GM18507 (cell line): ENCODE measurements at regions not wholly inside any gene's neighbourhood (a gene's known extent, or its start where the extent isn't known, plus 50 kb on each side); places are given as distances from the start of the nearest gene placed in this dataset.
"Not testable (repeated sequence)": the region's sequence is repeated elsewhere in the genome, so short reads cannot be mapped to it uniquely, and the experiment has no call there.

ENCODE experiments used
- DNase-seq: peaks from one replicate; pipeline ENCODE4 v3.0.0; 2011; ENCODE audit warnings: low read depth; ENCODE audit not compliant: insufficient read length; ENCODE audit errors: extremely low spot score
- FAIRE-seq: peaks from 2 replicates; lab custom pipeline; 2011; peaks lifted over from hg19 to GRCh38; lab: Jason Lieb, UNC

DNA sequence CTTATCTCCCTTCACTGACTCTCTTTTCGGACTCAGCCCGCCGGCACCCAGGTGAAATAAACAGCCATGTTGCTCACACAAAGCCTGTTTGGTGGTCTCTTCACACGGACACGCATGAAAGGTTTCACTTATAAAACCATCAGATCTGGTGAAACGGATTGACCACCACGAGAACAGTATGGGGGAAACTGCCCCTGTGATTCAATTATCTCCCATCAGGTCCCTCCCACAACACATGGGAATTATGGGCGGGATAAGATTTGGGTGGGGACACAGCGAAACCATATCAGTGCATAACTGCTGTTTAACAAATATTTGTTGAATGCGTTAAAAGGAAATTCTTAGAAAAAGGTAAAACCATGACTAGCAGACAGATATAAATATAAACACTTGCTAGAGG is 464.4 kb downstream of the AJAP1 start:
- not testable (repeated sequence) for DNase-seq, FAIRE-seq

DNA sequence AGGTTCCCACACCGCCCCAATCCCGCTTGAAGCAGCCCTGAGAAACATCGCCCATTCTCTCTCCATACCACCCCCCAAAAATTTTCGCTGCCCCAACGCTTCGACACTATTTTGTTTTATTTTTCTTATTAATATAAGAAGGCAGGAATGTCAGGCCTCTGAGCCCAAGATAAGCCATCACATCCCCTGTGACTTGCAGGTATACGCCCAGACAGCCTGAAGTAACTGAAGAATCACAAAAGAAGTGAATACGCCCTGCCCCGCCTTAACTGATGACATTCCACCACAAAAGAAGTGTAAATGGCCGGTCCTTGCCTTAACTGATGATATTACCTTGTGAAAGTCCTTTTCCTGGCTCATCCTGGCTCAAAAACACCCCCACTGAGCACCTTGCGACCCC is 463.9 kb downstream of the AJAP1 start:
- DNase-seq, FAIRE-seq: not testable (repeated sequence)

DNA sequence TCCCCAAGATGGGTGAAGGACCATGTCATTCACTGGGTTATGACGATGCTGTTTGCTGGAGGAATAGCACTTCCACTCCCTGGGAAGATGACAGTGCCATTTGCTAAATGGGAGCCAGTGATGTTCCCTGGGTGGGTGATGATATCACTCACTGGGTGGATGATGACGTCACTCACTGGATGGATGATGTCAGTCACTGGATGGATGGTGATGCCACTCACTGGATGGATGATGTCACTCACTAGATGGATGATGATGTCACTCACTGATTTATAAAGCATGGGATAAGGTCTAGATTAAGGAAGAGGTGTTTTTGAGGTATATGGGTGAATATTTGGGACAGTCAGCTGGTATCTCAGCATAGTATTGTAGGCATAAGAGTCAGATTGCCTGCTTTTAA is 457.2 kb downstream of the AJAP1 start:
- FAIRE-seq, result no peak
- DNase-seq, result no peak

DNA sequence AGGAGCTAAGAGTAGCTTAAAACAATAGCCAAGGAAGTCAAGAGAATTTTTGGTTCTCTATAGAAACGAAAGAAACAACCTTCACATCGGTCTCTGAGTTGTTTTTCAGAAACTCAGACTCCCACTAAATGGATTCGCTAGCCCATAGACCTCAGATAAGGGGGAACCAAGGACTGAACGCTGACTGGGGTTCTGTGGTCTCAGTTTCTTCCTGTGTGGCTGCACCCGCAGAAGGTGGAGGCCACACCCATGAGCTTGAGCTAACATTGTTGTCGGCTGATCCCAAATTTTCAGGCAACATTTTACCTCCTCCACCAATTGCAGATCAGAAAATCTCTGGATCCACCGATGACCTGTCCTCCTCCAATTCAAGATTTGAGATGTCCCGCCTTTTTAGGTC is 456.1 kb downstream of the AJAP1 start:
- FAIRE-seq, result no peak
- no peak for DNase-seq

DNA sequence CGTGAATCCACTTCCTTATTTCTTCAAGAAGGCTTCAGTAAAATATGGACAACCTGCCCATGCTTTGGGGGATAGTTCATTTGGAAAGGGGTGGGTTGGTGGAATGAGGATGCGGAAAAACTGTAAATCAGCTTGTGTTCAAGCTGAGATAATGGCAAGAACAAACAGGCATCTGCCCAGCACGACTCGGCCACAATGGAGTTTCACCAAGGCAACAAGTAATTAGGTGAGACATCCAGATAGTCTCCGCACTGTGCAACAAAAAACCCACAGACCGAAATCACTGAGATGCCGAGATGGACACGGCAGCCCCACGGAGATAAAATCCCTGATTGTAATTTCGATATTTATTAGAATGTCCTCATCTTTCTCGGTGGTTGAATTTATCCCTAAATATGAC is 455.2 kb downstream of the AJAP1 start:
- no peak for DNase-seq

DNA sequence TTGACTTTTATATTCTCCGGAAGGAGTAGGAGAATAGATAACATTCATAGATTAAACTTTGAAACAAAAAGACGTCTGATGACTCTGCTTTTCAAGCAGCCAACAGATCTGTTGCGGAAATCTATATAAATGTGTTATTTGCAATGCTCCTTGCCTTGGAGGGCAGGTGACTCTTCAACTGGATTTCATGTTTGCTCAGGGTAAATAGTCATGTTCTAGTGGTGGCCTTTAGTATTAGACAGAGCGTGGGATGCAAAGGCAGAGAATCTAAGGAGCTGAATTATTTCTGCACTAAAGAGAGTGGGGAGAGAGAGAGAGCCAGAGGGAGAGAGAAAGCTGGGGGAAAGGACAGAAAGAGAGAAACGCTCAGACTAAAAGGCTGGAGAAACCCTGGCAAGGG is 454.3 kb downstream of the AJAP1 start:
- no peak for FAIRE-seq
- DNase-seq, result no peak

More for the DNA sequence above, 455.2 kb downstream of the AJAP1 start:
- no peak for FAIRE-seq

DNA sequence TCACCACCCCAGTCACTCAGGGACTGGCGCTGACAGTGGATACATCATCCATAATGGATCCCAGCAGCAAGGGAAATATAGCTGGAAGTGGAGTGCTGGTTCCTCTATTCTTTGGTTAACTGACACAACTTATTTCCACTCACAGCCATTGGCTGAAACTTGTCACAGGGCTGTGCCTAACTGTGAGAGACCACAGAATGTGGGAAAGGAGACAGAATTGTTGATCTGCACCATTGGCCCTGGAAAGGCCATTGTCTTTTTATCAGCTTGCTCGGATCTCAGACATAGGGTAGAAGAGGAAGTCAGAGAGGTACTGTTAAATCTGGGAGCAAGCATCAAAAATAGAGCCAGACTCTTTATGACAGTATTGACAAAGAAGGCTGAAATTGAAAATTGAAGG is 451.3 kb downstream of the AJAP1 start:
- DNase-seq (no peak), FAIRE-seq (no peak)

DNA sequence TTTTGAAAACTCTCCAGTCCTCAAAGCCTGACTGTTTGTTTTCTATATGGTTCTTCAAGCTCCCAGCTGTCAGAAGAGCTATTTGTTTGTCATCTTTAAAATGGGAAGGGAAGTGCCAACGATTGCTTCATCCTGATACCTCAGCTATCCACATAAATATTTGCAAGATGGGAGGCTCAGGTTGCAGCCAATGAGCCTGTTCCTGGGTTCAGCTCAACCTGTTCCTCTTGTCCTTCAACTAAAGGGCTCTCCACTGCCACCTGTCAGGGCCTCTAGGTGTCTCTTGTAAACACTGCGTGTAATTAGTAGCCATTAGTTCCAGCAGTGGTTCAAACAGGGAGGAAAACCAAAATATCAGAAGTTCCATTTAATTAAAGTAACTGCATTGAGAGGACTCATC is 445.1 kb downstream of the AJAP1 start:
- FAIRE-seq (no peak), DNase-seq (no peak)

DNA sequence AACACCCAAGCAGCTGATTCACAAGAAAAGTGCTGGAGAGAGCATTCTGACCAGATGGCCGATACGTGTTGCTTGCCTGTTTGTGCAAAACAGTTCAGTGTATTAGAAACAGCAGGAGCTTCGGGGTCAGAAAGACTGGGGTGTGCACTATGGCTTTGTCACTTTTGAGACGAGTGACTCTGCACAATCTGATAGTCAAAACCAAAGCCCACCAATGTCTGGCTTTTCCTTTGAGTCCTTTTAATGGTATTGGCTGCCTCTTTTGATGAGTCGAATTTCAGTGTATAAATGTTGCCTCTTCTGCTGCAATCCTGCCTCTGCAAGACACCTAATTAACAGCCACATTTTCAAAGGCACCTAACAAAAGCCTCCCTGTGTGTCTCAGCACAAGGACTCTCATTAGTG is 444.6 kb downstream of the AJAP1 start:
- DNase-seq (no peak), FAIRE-seq (no peak)

DNA sequence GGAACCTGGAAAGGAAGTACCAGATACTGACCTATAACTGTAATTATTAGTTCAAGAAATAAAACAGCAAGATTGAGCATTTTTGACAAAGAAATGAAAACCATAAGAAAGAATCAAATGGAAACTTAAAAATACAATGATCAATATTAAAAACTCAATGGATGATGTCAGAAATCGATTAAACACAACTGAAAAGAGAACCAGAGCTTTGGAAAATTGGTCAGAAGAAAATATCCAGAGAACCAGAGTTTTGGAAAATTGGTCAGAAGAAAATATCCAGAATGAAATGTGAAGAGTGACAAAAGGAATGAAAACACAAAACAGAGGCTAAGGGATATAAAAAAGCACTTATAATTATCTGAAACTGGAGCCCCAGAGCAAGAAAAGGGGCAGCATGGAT is 438.6 kb downstream of the AJAP1 start:
- no peak for FAIRE-seq
- no peak for DNase-seq

DNA sequence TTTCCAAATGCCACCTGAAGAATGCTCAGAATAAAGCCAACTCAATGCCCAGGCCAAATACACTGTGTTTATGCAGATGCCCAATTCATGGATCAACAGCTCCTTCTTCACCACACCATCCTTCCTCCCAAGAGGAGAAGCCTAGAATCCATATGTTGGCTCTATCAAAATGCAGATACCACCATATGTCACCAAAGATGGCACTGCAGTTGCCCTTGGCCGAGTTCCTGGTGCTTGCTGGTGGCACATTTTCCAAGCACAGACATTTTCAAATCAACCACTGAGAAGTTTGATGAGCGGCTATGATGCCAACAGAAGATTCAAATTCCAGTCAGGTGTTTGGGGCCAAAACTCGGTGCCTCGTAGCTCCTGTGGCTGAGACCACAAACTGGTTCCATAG is 430.3 kb downstream of the AJAP1 start:
- FAIRE-seq (no peak), DNase-seq (no peak)

DNA sequence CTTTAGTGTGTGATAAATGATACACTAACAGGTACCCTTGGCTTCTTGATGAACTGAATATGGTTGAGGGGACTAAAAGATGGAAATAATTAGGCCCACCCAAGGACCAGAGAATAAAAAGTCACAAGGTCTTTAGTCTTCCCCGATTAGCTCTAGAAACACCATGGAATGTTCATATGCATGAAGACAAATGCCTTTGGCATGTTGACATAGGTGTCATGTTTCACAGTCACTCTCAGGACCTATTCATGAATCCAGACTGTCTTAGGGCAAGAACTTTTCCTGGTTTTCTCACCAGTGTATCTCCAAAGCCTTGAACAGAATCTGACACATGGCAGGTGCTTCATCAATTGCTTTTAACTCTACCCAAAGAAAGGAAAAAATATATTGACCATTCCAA is 412.8 kb downstream of the AJAP1 start:
- DNase-seq, result no peak
- no peak for FAIRE-seq

DNA sequence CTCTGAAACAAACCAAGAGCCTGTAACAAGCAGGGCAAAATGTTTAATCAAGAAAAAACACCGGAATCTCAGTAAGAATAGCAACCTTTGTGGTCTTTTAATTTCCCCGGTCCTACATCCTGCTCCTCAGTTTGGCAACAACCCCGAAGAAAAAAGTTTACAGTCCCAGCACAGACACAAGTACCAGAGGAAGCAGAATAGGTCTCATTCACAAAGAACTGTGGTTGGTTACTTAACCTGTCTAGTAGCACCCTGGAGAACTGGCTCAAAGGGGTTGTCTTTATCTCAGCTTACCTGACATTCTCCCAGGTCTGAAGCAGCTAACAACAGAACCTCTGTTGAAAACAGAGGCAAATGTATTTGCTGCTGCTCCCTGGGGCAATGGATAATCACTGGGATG is 399.3 kb downstream of the AJAP1 start:
- no peak for FAIRE-seq

DNA sequence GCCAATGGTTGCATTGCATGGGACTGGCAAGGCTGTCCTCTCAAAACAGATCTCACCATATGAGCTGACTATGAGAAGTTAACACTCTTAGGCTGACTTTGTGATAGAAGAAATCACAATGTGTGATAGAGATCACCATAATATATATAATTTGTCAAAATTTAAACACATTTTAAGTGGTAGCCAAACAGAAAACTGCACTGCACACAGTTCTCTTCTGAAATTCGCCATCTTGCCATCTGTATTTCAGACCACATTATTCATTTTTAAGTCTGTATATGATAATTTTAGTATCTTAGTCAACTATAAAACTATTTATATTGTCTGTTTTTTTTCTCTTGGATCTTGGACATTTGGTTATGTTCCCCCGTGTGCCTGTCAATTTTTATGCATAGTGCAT is 374.7 kb downstream of the AJAP1 start:
- DNase-seq (no peak), FAIRE-seq (no peak)

More for the DNA sequence above, 399.3 kb downstream of the AJAP1 start:
- no peak for DNase-seq

DNA sequence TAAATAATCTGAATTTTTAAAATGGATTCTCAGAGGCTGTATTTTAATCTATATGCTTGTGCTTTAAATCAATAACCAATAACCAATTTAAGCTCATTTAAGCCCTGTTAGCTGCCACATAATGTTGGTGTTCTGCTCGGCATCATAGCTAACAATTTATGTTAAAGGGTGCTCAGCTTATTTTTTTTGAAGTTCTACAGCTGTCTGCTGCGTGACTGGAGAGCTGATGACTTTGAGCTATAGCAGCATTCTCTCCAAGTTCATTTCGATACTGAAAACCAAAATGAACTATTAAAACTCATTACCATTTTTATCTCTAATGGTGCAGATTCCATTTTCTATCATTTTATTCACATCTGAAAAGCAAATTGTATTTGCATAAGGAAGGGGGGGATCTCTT is 357.8 kb downstream of the AJAP1 start:
- no peak for FAIRE-seq
- DNase-seq, result no peak

DNA sequence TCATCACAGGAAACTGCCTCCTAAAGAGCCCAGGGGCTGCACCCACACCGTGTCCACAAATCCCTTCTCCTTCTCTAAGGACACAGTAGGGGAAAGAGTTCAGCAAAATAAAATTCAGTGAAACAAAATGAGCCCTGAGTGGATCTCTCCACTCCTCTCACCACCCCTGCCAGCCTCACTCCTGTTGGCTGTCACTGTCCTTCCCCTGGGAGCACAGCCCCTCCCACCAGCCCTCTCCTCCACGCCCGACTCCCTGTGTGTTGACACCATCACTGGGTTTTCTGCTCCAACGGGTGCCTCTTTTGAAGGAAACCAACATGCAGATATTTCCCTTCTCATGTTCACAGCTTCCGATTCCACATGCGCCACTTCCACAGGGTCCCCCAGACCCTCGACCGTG is 356.2 kb downstream of the AJAP1 start:
- FAIRE-seq (no peak), DNase-seq (no peak)

DNA sequence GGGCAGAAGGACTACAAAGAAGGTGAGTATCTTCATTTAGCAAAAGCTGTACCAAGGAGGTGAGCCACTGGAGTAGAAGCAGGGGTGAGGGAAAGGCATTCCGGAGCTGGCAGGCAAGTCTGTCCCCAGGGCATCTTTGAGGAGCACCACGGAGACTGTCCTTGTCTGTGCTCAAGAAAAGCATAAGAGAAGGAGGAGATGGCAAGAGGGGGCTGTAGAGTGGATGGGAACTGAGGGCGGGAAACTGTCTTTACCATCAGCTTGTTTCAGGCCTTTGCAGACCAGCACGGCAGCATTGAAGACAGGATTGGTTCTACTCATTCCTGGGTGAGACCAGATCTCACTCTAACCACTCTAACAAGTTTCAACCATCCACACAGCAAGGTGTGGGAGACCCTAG is 355.8 kb downstream of the AJAP1 start:
- no peak for FAIRE-seq

DNA sequence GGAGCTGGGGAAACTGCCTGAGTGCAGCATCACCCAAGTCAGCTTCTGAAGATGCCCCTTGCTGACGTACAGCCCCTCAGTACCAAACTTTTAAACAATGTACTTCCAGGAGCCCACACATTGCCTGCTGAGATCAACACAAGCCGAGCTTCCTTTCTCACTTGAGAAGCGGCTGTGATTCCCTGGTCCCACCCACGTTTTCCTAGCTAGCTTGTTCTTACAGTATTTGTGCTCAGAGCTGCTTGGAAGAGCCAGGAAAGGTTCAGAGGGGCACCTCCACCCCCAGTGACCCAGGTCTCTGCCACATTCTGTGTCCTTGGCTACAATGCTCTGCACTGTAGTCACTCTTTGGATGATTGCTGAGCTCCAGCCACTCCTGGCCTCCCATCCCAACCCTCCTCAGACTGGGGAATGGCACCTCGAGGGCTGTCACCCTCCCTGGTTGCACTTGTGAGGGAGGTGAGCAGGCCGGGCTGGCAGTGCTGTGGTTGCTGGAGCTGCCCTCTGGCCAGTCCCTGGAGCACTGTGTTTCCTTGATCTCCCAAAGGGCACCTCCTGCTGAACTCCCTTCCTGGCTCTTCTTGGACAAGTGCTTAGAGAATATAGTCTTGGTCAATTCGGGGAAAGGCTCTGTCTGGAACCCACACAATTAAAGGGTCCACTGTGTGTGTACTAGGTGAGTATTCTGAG is 355.1 kb downstream of the AJAP1 start:
- FAIRE-seq (no peak), DNase-seq (no peak)

More for the DNA sequence above, 355.8 kb downstream of the AJAP1 start:
- DNase-seq, result no peak

DNA sequence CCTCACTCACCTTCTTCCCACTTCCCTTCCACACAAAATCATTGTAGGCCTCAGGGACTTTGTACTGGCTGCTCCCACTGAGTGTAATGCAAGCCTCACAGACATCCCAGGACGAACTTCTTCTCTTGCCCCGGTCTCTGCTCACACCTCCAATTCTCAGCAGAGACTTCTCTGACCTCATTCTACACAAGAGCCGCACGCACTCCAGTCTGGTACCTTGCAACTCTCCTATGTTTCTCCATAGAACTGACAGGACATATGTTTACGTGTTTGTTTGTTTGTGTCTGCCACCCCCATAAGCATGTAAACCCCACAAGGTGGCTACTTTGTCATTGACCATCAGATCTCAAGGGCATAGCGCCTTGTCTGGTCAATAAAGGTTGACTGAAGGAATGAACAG is 350.8 kb downstream of the AJAP1 start:
- FAIRE-seq (no peak), DNase-seq (no peak)

DNA sequence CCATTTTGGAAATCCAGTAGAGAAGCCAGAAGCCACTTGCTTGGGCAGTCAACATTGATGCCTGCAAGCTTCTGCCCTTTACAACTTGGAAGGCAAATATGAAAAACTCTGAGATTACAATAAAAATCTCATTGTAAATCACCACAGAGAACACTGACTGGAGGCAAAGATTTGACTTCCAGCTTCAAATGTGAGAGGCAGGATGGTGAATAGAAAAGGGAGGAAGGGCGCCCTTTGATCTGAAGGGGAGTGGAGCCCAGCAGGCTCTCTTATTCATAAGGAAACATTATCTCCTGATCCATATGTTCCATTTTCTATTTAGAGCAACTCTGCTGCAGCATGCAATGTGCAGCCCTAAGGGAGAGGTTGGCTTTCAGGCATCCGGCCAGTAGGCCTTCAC is 348.3 kb downstream of the AJAP1 start:
- DNase-seq (no peak), FAIRE-seq (no peak)

DNA sequence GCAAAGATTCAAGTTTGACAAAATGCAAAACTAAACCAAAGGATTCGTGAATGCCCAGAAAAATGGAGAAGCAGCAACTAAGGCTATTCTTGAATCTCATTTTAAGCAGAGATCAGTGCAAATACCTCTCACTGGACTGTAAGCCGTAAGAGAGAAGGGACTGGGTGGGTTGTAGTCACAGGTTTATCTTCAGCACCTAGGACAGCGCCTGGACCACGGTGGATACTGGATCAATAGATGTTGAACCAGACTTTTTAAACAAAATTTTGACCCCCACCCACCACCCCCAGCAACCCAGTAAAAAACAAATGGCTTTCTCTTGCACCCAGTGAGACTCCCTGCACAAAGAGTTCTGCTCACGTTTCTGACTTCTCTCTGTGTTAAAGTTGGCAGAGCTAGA is 347.1 kb downstream of the AJAP1 start:
- FAIRE-seq, result no peak
- no peak for DNase-seq

DNA sequence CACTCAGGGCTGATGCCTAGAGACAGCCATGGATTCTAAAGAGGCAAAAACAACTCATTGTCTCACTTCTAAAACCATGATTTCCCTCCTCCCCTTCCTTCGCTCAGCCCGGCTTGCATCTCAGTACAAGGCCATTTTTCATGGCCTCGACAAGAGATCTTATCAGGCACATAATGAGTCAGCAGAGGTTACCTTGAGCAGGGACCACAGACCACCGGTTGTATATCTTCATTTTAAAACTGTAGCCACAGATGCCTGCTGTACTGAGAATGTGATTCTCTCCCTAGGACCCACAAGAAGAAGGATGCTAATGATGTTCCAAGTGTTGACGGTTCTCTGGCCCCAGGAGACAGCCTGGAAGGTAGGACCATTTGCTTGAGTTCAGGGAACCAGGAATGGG is 331.9 kb downstream of the AJAP1 start:
- no peak for DNase-seq
- FAIRE-seq, result no peak
